K562 (cell line): ENCODE measurements at regions not wholly inside any gene's neighbourhood (a gene's known extent, or its start where the extent isn't known, plus 50 kb on each side); places are given as distances from the start of the nearest gene placed in this dataset.

Experiments
- ATAC-seq: fragments of 200-7000 bp; cut with Tn5 transposase; 3 replicates; pipeline ENCODE4 v1.9.1; 2020; ENCODE audit warnings: moderate library complexity
- BruUV-seq: library from RNA; stranded (reverse); fragments of 400-500 nt; replicated peaks from 2 replicates; lab custom pipeline; 2021; lab: Mats Ljungman, UMichigan
- CTCF ChIA-PET: fragments of 300-600 bp; formaldehyde crosslinking; extraction: SDS; loops from one replicate; lab custom pipeline; 2021; ENCODE audit warnings: low intra/inter-chr PET ratio; lab: Yijun Ruan, JAX
- POLR2A ChIA-PET: fragments of 300-600, 350-650 bp; sonication (Branson Sonifier 250); formaldehyde crosslinking; extraction: SDS; loops from one replicate; lab custom pipeline; 2021; ENCODE audit warnings: antibody characterized with exemption, inconsistent platforms; lab: Yijun Ruan, JAX
- DNase-seq, 4 experiments: peaks; one replicate each; pipeline versions ENCODE4 v3.0.0 to v3.0.0-alpha.2; 2011 to 2018; ENCODE audit warnings: low spot score in 3 of 4, mixed read lengths in 3 of 4; ENCODE audit errors: extremely low read depth in 1 of 4
- FAIRE-seq: peaks from 2 replicates; lab custom pipeline; 2011; peaks lifted over from hg19 to GRCh38; lab: Jason Lieb, UNC
- H2AFZ ChIP-seq: 2 replicates; pipeline ENCODE4 v1.6.0; 2011; ENCODE audit warnings: low read depth, low read length, control low read depth, inconsistent platforms
- H3K27ac ChIP-seq: fragments of 200-600 bp; 3 replicates; pipeline ENCODE4 v1.8.0; 2011; ENCODE audit warnings: low read depth, mild to moderate bottlenecking, control low read depth, inconsistent platforms, low read length, moderate library complexity, mixed read lengths; ENCODE audit errors: extremely low read depth
- H3K27me3 ChIP-seq, 2 experiments: fragments of 300-600 bp in 1 of 2; 2 replicates in 1 of 2; 3 replicates in 1 of 2; pipeline versions ENCODE4 v1.6.0 to v1.8.0; 2011; ENCODE audit warnings: inconsistent platforms in 2 of 2, low read length in 2 of 2, mild to moderate bottlenecking in 1 of 2, mixed read lengths in 1 of 2, moderate library complexity in 1 of 2; ENCODE audit not compliant: control insufficient read depth in 2 of 2, insufficient read depth in 2 of 2
- H3K36me3 ChIP-seq: fragments of 300-600 bp; 3 replicates; pipeline ENCODE4 v1.8.0; 2011; ENCODE audit warnings: mild to moderate bottlenecking, low read length, inconsistent platforms; ENCODE audit not compliant: control insufficient read depth, insufficient read depth
- H3K4me1 ChIP-seq, 2 experiments: fragments of 200-600 bp in 1 of 2; replicated peaks in 1 of 2; 2 replicates in 1 of 2; 3 replicates in 1 of 2; pipeline versions ENCODE4 v1.5.1 to v1.8.0; 2011; ENCODE audit warnings: inconsistent platforms in 2 of 2, low read length in 2 of 2, mild to moderate bottlenecking in 1 of 2, mixed read lengths in 1 of 2, moderate library complexity in 1 of 2; ENCODE audit not compliant: control insufficient read depth in 2 of 2, insufficient read depth in 2 of 2
- H3K4me2 ChIP-seq: 2 replicates; pipeline ENCODE4 v1.6.1; 2011; ENCODE audit warnings: low read length, control low read depth, inconsistent platforms, mixed read lengths; ENCODE audit not compliant: insufficient read depth
- H3K4me3 ChIP-seq: fragments of 200-600 bp; sonication (generic), shearing (Covaris generic); 2 replicates; pipeline ENCODE4 v1.5.1; 2016; ENCODE audit warnings: control low read depth, inconsistent platforms
- H3K79me2 ChIP-seq: fragments of 200-600 bp; 3 replicates; pipeline ENCODE4 v1.8.0; 2011; ENCODE audit warnings: low read length, inconsistent platforms; ENCODE audit not compliant: control insufficient read depth, insufficient read depth
- H3K9ac ChIP-seq, 2 experiments: 2 replicates each; pipeline versions ENCODE4 v1.6.0 to v1.6.1; 2011; ENCODE audit warnings: low read depth in 2 of 2, low read length in 2 of 2, control low read depth in 1 of 2, inconsistent platforms in 1 of 2, mild to moderate bottlenecking in 1 of 2, mixed read lengths in 1 of 2; ENCODE audit not compliant: insufficient read depth in 1 of 2
- H3K9me1 ChIP-seq: one replicate; pipeline ENCODE4 v1.6.0; 2011; ENCODE audit warnings: inconsistent platforms, mild to moderate bottlenecking, low read length, moderate library complexity; ENCODE audit not compliant: control insufficient read depth, insufficient read depth
- H3K9me3 ChIP-seq: replicated peaks from 2 replicates; pipeline ENCODE4 v1.5.1; 2011; ENCODE audit warnings: low read depth, low read length, inconsistent platforms; ENCODE audit not compliant: control insufficient read depth, insufficient read depth
- H4K20me1 ChIP-seq: replicated peaks from 2 replicates; pipeline ENCODE4 v1.6.1; 2011; ENCODE audit warnings: low read length, inconsistent platforms, mixed read lengths; ENCODE audit not compliant: control insufficient read depth, insufficient read depth
- E2F4 ChIP-seq: sonication (generic); formaldehyde crosslinking; IDR thresholded peaks from 2 replicates; pipeline ENCODE4 v1.8.0; 2022; ENCODE audit warnings: mild to moderate bottlenecking, low read depth, missing genetic modification reagents
- ETV6 ChIP-seq, 3 experiments: fragments of 150-350 bp in 1 of 3; sonication (generic) in 1 of 3; formaldehyde crosslinking in 1 of 3; IDR thresholded peaks; 2 replicates each; pipeline versions ENCODE4 v1.6.1 to v1.8.0; 2014 to 2022; ENCODE audit warnings: borderline replicate concordance in 2 of 3, low read depth in 2 of 3, antibody characterized with exemption in 1 of 3, low read length in 1 of 3, mild to moderate bottlenecking in 1 of 3, missing genetic modification reagents in 1 of 3
- EZH2 ChIP-seq: IDR thresholded peaks from 2 replicates; pipeline ENCODE4 v1.6.1; 2012; ENCODE audit warnings: low read depth, mild to moderate bottlenecking, inconsistent platforms, low read length, borderline replicate concordance
- FOXK1 ChIP-seq: sonication (generic); formaldehyde crosslinking; IDR thresholded peaks from 2 replicates; pipeline ENCODE4 v1.8.0; 2022; ENCODE audit warnings: missing genetic modification reagents, mild to moderate bottlenecking, borderline replicate concordance
- GTF2F1 ChIP-seq: IDR thresholded peaks from 2 replicates; pipeline ENCODE4 v1.6.1; 2011; ENCODE audit warnings: low read depth, low read length, improper control_type of control experiment
- HEY1 ChIP-seq: fragments of 250-450 bp; sonication (Bioruptor Pico); IDR thresholded peaks from 2 replicates; pipeline ENCODE4 v1.5.0; 2020; ENCODE audit warnings: mild to moderate bottlenecking, moderate library complexity, borderline replicate concordance
- POLR2A ChIP-seq: fragments of 450-650 bp; conservative IDR thresholded peaks from 2 replicates; pipeline ENCODE4 v1.6.1; 2016
- RERE ChIP-seq: sonication (generic); formaldehyde crosslinking; IDR thresholded peaks from 2 replicates; pipeline ENCODE4 v1.8.0; 2023; ENCODE audit warnings: missing genetic modification reagents, mild to moderate bottlenecking, borderline replicate concordance
- SNIP1 ChIP-seq: fragments of 450-650 bp; IDR thresholded peaks from 2 replicates; pipeline ENCODE4 v1.7.1; 2017; ENCODE audit warnings: low read depth, mild to moderate bottlenecking
- TARDBP ChIP-seq: fragments of 450-650 bp; IDR thresholded peaks from 2 replicates; pipeline ENCODE4 v1.6.1; 2016
- ZNF436 ChIP-seq: fragments of 250-450, 450-650 bp; sonication (Bioruptor Pico); formaldehyde crosslinking; IDR thresholded peaks from 2 replicates; pipeline ENCODE4 v1.7.0; 2020; ENCODE audit warnings: mild to moderate bottlenecking
- WGBS: fragments of 100-300 bp; shearing (Covaris generic); methylation state at CpG from one replicate; pipeline ENCODE4 v1.1.6; 2016; ENCODE audit warnings: low coverage, mixed read lengths; ENCODE audit not compliant: insufficient coverage; ENCODE audit errors: missing lambda C conversion rate; 5-methylcytosine and 5-hydroxymethylcytosine counted together
- in situ Hi-C: fragments of 300-500 bp; cut with MboI; formaldehyde crosslinking; loops from 4 replicates; pipeline ENCODE4 v1.15.0; 2018; ENCODE audit warnings: inconsistent platforms, mixed read lengths
- intact Hi-C: fragments of 100-400 bp; cut with micrococcal nuclease; formaldehyde crosslinking; loops from 2 replicates; pipeline ENCODE4 v1.14.2; 2022

- H3K9me1 ChIP-seq = no peaks in the 10 kb centered on the region
- ATAC-seq (no peak), DNase-seq (no peak), FAIRE-seq (no peak)
- no peaks in the 10 kb centered on the region for H4K20me1 ChIP-seq
- BruUV-seq = no TSS peak
- no peaks in the 10 kb centered on the region for H3K9me3 ChIP-seq
- H3K36me3 ChIP-seq = no peaks in the 10 kb centered on the region
- no peaks in the 10 kb centered on the region for H3K4me1 ChIP-seq
- CTCF ChIA-PET = no interaction called here
- WGBS = 0% methylated on average over 3 of the region's 3 CpGs
- no peak overlapping the region for H3K27ac ChIP-seq
- no peaks in the 10 kb centered on the region for H3K79me2 ChIP-seq
- H2AFZ ChIP-seq = no peak overlapping the region
- no peak overlapping the region for H3K4me2 ChIP-seq
- TF ChIP-seq ZNF436 (CRISPR knock-in tag) (no peak), GTF2F1 (no peak), TARDBP (no peak), E2F4 (CRISPR knock-in tag) (no peak), HEY1 (no peak)
- in situ Hi-C loops = no loop called here
- H3K4me3 ChIP-seq = no peak overlapping the region
- POLR2A ChIA-PET = interaction anchor here (1.0 kb wide), 1 partner anchor 310 kb away, joined by 3 read pairs; the partner anchor contains the start of gene RPL31
- intact Hi-C loops = no loop called here
- H3K27me3 ChIP-seq = no peaks in the 10 kb centered on the region
- no peak overlapping the region for H3K9ac ChIP-seq
Observed at GRCh38 chr2:100691846-100692245, 128.1 kb upstream of the NPAS2 start.

GRCh38 chr2:100692381-100692780 is 127.6 kb upstream of the NPAS2 start:
- no peaks in the 10 kb centered on the region for H3K36me3 ChIP-seq
- no TSS peak for BruUV-seq
- CTCF ChIA-PET = no interaction called here

More at GRCh38 chr2:100692381-100692780, 127.6 kb upstream of the NPAS2 start:
- intact Hi-C loops (no loop called here), in situ Hi-C loops (no loop called here)
- TF ChIP-seq FOXK1 (CRISPR knock-in tag) = no peak
- no peak for TF ChIP-seq SNIP1
- no peak for TF ChIP-seq RERE (CRISPR knock-in tag)
- TF ChIP-seq ETV6 (IDR thresholded peaks at IDR 0.05; ENCODE audit: borderline replicate concordance in 1 of 2, low read depth in 2 of 2, low read length in 1 of 2) = no peak
- no peak for TF ChIP-seq ETV6 (CRISPR knock-in tag; IDR thresholded peaks at IDR 0.05; ENCODE audit: borderline replicate concordance)
- no peak for TF ChIP-seq EZH2
- no peak for TF ChIP-seq POLR2A
- Histone ChIP-seq H3K4me1 (no peaks in the 10 kb centered on the region), H3K27me3 (no peaks in the 10 kb centered on the region), H3K9ac (no peak overlapping the region), H3K9me3 (no peaks in the 10 kb centered on the region), H3K4me2 (no peak overlapping the region), H3K79me2 (no peaks in the 10 kb centered on the region), H2AFZ (no peak overlapping the region), H3K9me1 (no peaks in the 10 kb centered on the region), H3K27ac (no peak overlapping the region), H4K20me1 (no peaks in the 10 kb centered on the region), H3K4me3 (no peak overlapping the region)
- no peak for DNase-seq
- ATAC-seq = no peak
- POLR2A ChIA-PET = no interaction called here
- FAIRE-seq = no peak
- 0% methylated on average over 5 of the region's 5 CpGs for WGBS
